LNCaP clone FGC (cell line): ENCODE measurements at regions not wholly inside any gene's neighbourhood (a gene's known extent, or its start where the extent isn't known, plus 50 kb on each side); places are given as distances from the start of the nearest gene placed in this dataset.
"Not testable (repeated sequence)": the region's sequence is repeated elsewhere in the genome, so short reads cannot be mapped to it uniquely, and the experiment has no call there.

Source experiments
- DNase-seq: peaks from one replicate; pipeline ENCODE4 v3.0.0-alpha.2; 2011; ENCODE audit warnings: low read depth
- H3K4me3 ChIP-seq: 2 replicates; pipeline ENCODE4 v1.5.1; 2011; ENCODE audit warnings: mild to moderate bottlenecking, low read depth, low read length, control low read depth
- CTCF ChIP-seq: IDR thresholded peaks from 2 replicates; pipeline ENCODE4 v1.5.1; 2012; ENCODE audit warnings: mild to moderate bottlenecking; ENCODE audit not compliant: control insufficient read depth, insufficient read depth; ENCODE audit errors: extremely low read depth

GRCh38 chr7:54187886-54188685, 354.1 kb upstream of the VSTM2A start:
- TF ChIP-seq CTCF = no peak
- no peak overlapping the region for H3K4me3 ChIP-seq
- no peak for DNase-seq

- no peak overlapping the region for H3K4me3 ChIP-seq
- DNase-seq = no peak
- no peak for TF ChIP-seq CTCF
These were observed 353.3 kb upstream of the VSTM2A start for GRCh38 chr7:54188843-54189242.

GRCh38 chr7:54189330-54189729, 352.8 kb upstream of the VSTM2A start:
- H3K4me3 ChIP-seq = no peak overlapping the region
- DNase-seq = no peak
- TF ChIP-seq CTCF = no peak

- H3K4me3 ChIP-seq = no peak overlapping the region
- TF ChIP-seq CTCF = no peak
- no peak for DNase-seq
These were observed 340.7 kb upstream of the VSTM2A start for GRCh38 chr7:54201501-54201900.

GRCh38 chr7:54215424-54215823, 326.8 kb upstream of the VSTM2A start:
- no peak for DNase-seq
- H3K4me3 ChIP-seq = no peak overlapping the region
- TF ChIP-seq CTCF = no peak

- DNase-seq, H3K4me3 ChIP-seq: not testable (repeated sequence)
These were observed 316.1 kb upstream of the VSTM2A start for GRCh38 chr7:54226030-54226429.

GRCh38 chr7:54242776-54243175, 299.4 kb upstream of the VSTM2A start:
- DNase-seq = no peak
- H3K4me3 ChIP-seq = no peak overlapping the region
- TF ChIP-seq CTCF = no peak
